ENCODE measurements at regions not wholly inside any gene's neighbourhood (a gene's known extent, or its start where the extent isn't known, plus 50 kb on each side); places are given as distances from the start of the nearest gene placed in this dataset.
"Not testable (repeated sequence)": the region's sequence is repeated elsewhere in the genome, so short reads cannot be mapped to it uniquely, and the experiment has no call there.

- no peak for DNase-seq
These were observed 57.7 kb upstream of the SESTD1 start for GRCh38 chr2:179322289-179322688.

GRCh38 chr2:179321034-179321433, 56.4 kb upstream of the SESTD1 start:
- DNase-seq: not testable (repeated sequence)

GRCh38 chr2:179314729-179315128, 50.1 kb upstream of the SESTD1 start:
- DNase-seq: not testable (repeated sequence)

Measured in suppressor macrophage treated with lipopolysaccharide for 4 hours (primary cell).